Stomach smooth muscle (tissue), 2 donors: ENCODE measurements at regions not wholly inside any gene's neighbourhood (a gene's known extent, or its start where the extent isn't known, plus 50 kb on each side); places are given as distances from the start of the nearest gene placed in this dataset.
A peak's percentile ranks its signal among the peaks of the same experiment; 100 is the strongest.

Source experiments
- H3K27ac ChIP-seq: one replicate; pipeline ENCODE4 v1.7.0; 2013; ENCODE audit warnings: mild to moderate bottlenecking, low read length, inconsistent platforms
- H3K27me3 ChIP-seq, 2 donors: one replicate each; pipeline ENCODE4 v1.7.0; 2013; ENCODE audit warnings: low read length in 2 of 2; ENCODE audit not compliant: insufficient read depth in 2 of 2, control insufficient read depth in 1 of 2
- H3K36me3 ChIP-seq, 2 donors: one replicate each; pipeline ENCODE4 v1.7.0; 2013; ENCODE audit warnings: low read length in 2 of 2; ENCODE audit not compliant: control insufficient read depth in 2 of 2, insufficient read depth in 2 of 2
- H3K4me1 ChIP-seq: one replicate; pipeline ENCODE4 v1.7.0; 2013; ENCODE audit warnings: low read length; ENCODE audit not compliant: control insufficient read depth, insufficient read depth
- H3K4me3 ChIP-seq, 2 donors: one replicate each; pipeline ENCODE4 v1.7.0; 2013; ENCODE audit warnings: low read length in 2 of 2
- H3K9ac ChIP-seq, 2 donors: one replicate each; pipeline ENCODE4 v1.7.0; 2013; ENCODE audit warnings: low read length in 2 of 2, mild to moderate bottlenecking in 1 of 2
- H3K9me3 ChIP-seq, 2 donors: one replicate each; pipeline ENCODE4 v1.7.0; 2013; ENCODE audit warnings: low read length in 2 of 2; ENCODE audit not compliant: control insufficient read depth in 2 of 2
- donor health status: healthy.
- donor health status: Pancreatic carcinoma.

GRCh38 chr21:14869984-14870852, 194.6 kb downstream of the NRIP1 start:
- no peaks in the 10 kb centered on the region for H3K27me3 ChIP-seq
- H3K9me3 ChIP-seq: no peaks in the 10 kb centered on the region
- H3K9ac ChIP-seq: no peak overlapping the region
- no peaks in the 10 kb centered on the region for H3K36me3 ChIP-seq
- no peak overlapping the region for H3K4me3 ChIP-seq
- H3K27ac ChIP-seq: no peak overlapping the region
- H3K4me1 ChIP-seq: no peaks in the 10 kb centered on the region

GRCh38 chr21:14866859-14867765, 197.7 kb downstream of the NRIP1 start:
- Histone ChIP-seq H3K4me1 (peaks cover 2% of the 10 kb centered on the region), H3K9me3 (no peaks in the 10 kb centered on the region), H3K27me3 (no peaks in the 10 kb centered on the region), H3K4me3 (no peak overlapping the region), H3K27ac (no peak overlapping the region), H3K9ac (no peak overlapping the region), H3K36me3 (no peaks in the 10 kb centered on the region)

GRCh38 chr21:14864211-14865021, 200.4 kb downstream of the NRIP1 start:
- no peak overlapping the region for H3K27ac ChIP-seq
- peaks cover 2% of the 10 kb centered on the region for H3K4me1 ChIP-seq
- H3K9ac ChIP-seq: peak overlapping the region in 1 of 2 donors; percentile 0
- H3K4me3 ChIP-seq: no peak overlapping the region
- no peaks in the 10 kb centered on the region for H3K27me3 ChIP-seq
- H3K36me3 ChIP-seq: no peaks in the 10 kb centered on the region
- no peaks in the 10 kb centered on the region for H3K9me3 ChIP-seq

- Histone ChIP-seq H3K9me3 (no peaks in the 10 kb centered on the region), H3K4me1 (peaks cover 2% of the 10 kb centered on the region), H3K4me3 (no peak overlapping the region), H3K27me3 (no peaks in the 10 kb centered on the region), H3K9ac (no peak overlapping the region), H3K36me3 (no peaks in the 10 kb centered on the region), H3K27ac (no peak overlapping the region)
Measured at GRCh38 chr21:14863745-14864210, 201.0 kb downstream of the NRIP1 start.

GRCh38 chr21:14862794-14863720, 201.7 kb downstream of the NRIP1 start:
- Histone ChIP-seq H3K4me1 (peaks cover 2% of the 10 kb centered on the region), H3K27me3 (no peaks in the 10 kb centered on the region), H3K9ac (no peak overlapping the region), H3K36me3 (no peaks in the 10 kb centered on the region), H3K27ac (no peak overlapping the region), H3K9me3 (no peaks in the 10 kb centered on the region), H3K4me3 (no peak overlapping the region)

- no peaks in the 10 kb centered on the region for H3K9me3 ChIP-seq
- no peak overlapping the region for H3K27ac ChIP-seq
- no peaks in the 10 kb centered on the region for H3K36me3 ChIP-seq
- no peak overlapping the region for H3K9ac ChIP-seq
- no peaks in the 10 kb centered on the region for H3K27me3 ChIP-seq
- H3K4me1 ChIP-seq: no peaks in the 10 kb centered on the region
- no peak overlapping the region for H3K4me3 ChIP-seq
Measured at GRCh38 chr21:14858311-14858710, 206.5 kb downstream of the NRIP1 start.

GRCh38 chr21:14857529-14857928, 207.3 kb downstream of the NRIP1 start:
- Histone ChIP-seq H3K4me3 (no peak overlapping the region), H3K9me3 (no peaks in the 10 kb centered on the region), H3K27ac (no peak overlapping the region), H3K9ac (no peak overlapping the region), H3K27me3 (no peaks in the 10 kb centered on the region), H3K4me1 (no peaks in the 10 kb centered on the region), H3K36me3 (no peaks in the 10 kb centered on the region)

GRCh38 chr21:14850394-14850793, 214.4 kb downstream of the NRIP1 start:
- Histone ChIP-seq H3K9me3 (no peaks in the 10 kb centered on the region), H3K36me3 (no peaks in the 10 kb centered on the region), H3K4me3 (no peak overlapping the region), H3K27ac (no peak overlapping the region), H3K9ac (no peak overlapping the region), H3K27me3 (no peaks in the 10 kb centered on the region), H3K4me1 (no peaks in the 10 kb centered on the region)

GRCh38 chr21:14846621-14847020, 218.2 kb downstream of the NRIP1 start:
- Histone ChIP-seq H3K9ac (no peak overlapping the region), H3K27ac (no peak overlapping the region), H3K36me3 (no peaks in the 10 kb centered on the region), H3K27me3 (no peaks in the 10 kb centered on the region), H3K4me3 (no peak overlapping the region), H3K4me1 (no peaks in the 10 kb centered on the region), H3K9me3 (no peaks in the 10 kb centered on the region)
